ENCODE measurements at regions not wholly inside any gene's neighbourhood (a gene's known extent, or its start where the extent isn't known, plus 50 kb on each side); places are given as distances from the start of the nearest gene placed in this dataset.

- H3K27me3 Mint-ChIP-seq (ENCODE audit: low read depth in 3 of 3) = peaks cover 0 to 5% (median 4%) of the 10 kb centered on the region in 3 donors
- Histone ChIP-seq H3K4me2 (replicated peaks; ENCODE audit: extremely low read depth, low read length, poor library complexity, severe bottlenecking) (no peak overlapping the region), H3K79me2 (ENCODE audit: insufficient read depth, low read length) (no peaks in the 10 kb centered on the region), H3K4me1 (ENCODE audit: control insufficient read depth in 1 of 2, insufficient read depth in 2 of 2, low read length in 2 of 2) (no peaks in the 10 kb centered on the region), H3K27ac (ENCODE audit: low read depth in 1 of 2, low read length in 2 of 2) (no peak overlapping the region), H4K20me1 (ENCODE audit: insufficient read depth, low read length) (no peaks in the 10 kb centered on the region), H2AFZ (ENCODE audit: insufficient read depth, low read depth, low read length, poor library complexity, severe bottlenecking) (no peak overlapping the region), H3K4me3 (replicated peaks in 1 of 3; ENCODE audit: low read depth in 2 of 3, low read length in 3 of 3) (no peak overlapping the region), H3K9me3 (replicated peaks in 1 of 2; ENCODE audit: control insufficient read depth in 1 of 2, insufficient read depth in 1 of 2, low read length in 2 of 2) (peaks cover 9 to 15% of the 10 kb centered on the region in 2 donors), H3K36me3 (replicated peaks in 1 of 2; ENCODE audit: control insufficient read depth in 1 of 2, insufficient read depth in 2 of 2, low read length in 2 of 2) (no peaks in the 10 kb centered on the region), H3K27me3 (ENCODE audit: control insufficient read depth in 2 of 2, insufficient read depth in 2 of 2, low read length in 2 of 2) (no peaks in the 10 kb centered on the region), H3K9ac (ENCODE audit: insufficient read depth, low read length, poor library complexity, severe bottlenecking) (no peak overlapping the region)
- H3K27ac Mint-ChIP-seq = no peak overlapping the region
- intact Hi-C loops (cut with micrococcal nuclease) = no loop called here
- H3K9me3 Mint-ChIP-seq = peaks cover 7 to 28% (median 12%) of the 10 kb centered on the region in 7 donors
- DNase-seq = no peak
- no peaks in the 10 kb centered on the region for H3K4me1 Mint-ChIP-seq
- TF ChIP-seq CTCF (IDR thresholded peaks at IDR 0.05) = no peak
- no peaks in the 10 kb centered on the region for H3K36me3 Mint-ChIP-seq
- WGBS (ENCODE audit: insufficient coverage) = 91% methylated on average over 7 of the region's 7 CpGs
- no peak overlapping the region for H3K4me3 Mint-ChIP-seq
These were observed 75.3 kb upstream of the C14orf180 start for GRCh38 chr14:104504172-104504735.

- no peaks in the 10 kb centered on the region for H3K79me2 ChIP-seq (ENCODE audit: insufficient read depth, low read length)
- H3K4me3 ChIP-seq (replicated peaks in 1 of 3; ENCODE audit: low read depth in 2 of 3, low read length in 3 of 3) = no peak overlapping the region
- H3K4me1 Mint-ChIP-seq = no peaks in the 10 kb centered on the region
- H3K27me3 Mint-ChIP-seq (ENCODE audit: low read depth in 3 of 3) = peaks cover 0 to 4% (median 2%) of the 10 kb centered on the region in 3 donors
- no peak for TF ChIP-seq CTCF (IDR thresholded peaks at IDR 0.05)
- peaks cover 7 to 21% (median 12%) of the 10 kb centered on the region in 7 donors for H3K9me3 Mint-ChIP-seq
- H4K20me1 ChIP-seq (ENCODE audit: insufficient read depth, low read length) = no peaks in the 10 kb centered on the region
- H3K36me3 ChIP-seq (replicated peaks in 1 of 2; ENCODE audit: control insufficient read depth in 1 of 2, insufficient read depth in 2 of 2, low read length in 2 of 2) = no peaks in the 10 kb centered on the region
- H2AFZ ChIP-seq (ENCODE audit: insufficient read depth, low read depth, low read length, poor library complexity, severe bottlenecking) = no peak overlapping the region
- H3K9me3 ChIP-seq (replicated peaks in 1 of 2; ENCODE audit: control insufficient read depth in 1 of 2, insufficient read depth in 1 of 2, low read length in 2 of 2) = peaks cover 9 to 15% of the 10 kb centered on the region in 2 donors
- intact Hi-C loops (cut with micrococcal nuclease) = no loop called here
- no peaks in the 10 kb centered on the region for H3K27me3 ChIP-seq (ENCODE audit: control insufficient read depth in 2 of 2, insufficient read depth in 2 of 2, low read length in 2 of 2)
- H3K9ac ChIP-seq (ENCODE audit: insufficient read depth, low read length, poor library complexity, severe bottlenecking) = no peak overlapping the region
- H3K36me3 Mint-ChIP-seq = no peaks in the 10 kb centered on the region
- no peak for DNase-seq
- H3K27ac ChIP-seq (ENCODE audit: low read depth in 1 of 2, low read length in 2 of 2) = no peak overlapping the region
- no peaks in the 10 kb centered on the region for H3K4me1 ChIP-seq (ENCODE audit: control insufficient read depth in 1 of 2, insufficient read depth in 2 of 2, low read length in 2 of 2)
- H3K4me2 ChIP-seq (replicated peaks; ENCODE audit: extremely low read depth, low read length, poor library complexity, severe bottlenecking) = no peak overlapping the region
- WGBS (ENCODE audit: insufficient coverage) = 88% methylated on average over 21 of the region's 28 CpGs
- H3K27ac Mint-ChIP-seq = no peak overlapping the region
- H3K4me3 Mint-ChIP-seq = no peak overlapping the region
These were observed 74.2 kb upstream of the C14orf180 start for GRCh38 chr14:104505085-104506074.

Data from CD14-positive monocyte (primary cell).